ENCODE measurements at regions not wholly inside any gene's neighbourhood (a gene's known extent, or its start where the extent isn't known, plus 50 kb on each side); places are given as distances from the start of the nearest gene placed in this dataset.

- TF ChIP-seq CTCF (IDR thresholded peaks at IDR 0.05) (no peak), EZH2 (IDR thresholded peaks at IDR 0.05) (no peak)
These were observed 447.6 kb upstream of the PRMT6 start for GRCh38 chr1:106608841-106609240.
